AG04449 (cell line): ENCODE measurements at regions not wholly inside any gene's neighbourhood (a gene's known extent, or its start where the extent isn't known, plus 50 kb on each side); places are given as distances from the start of the nearest gene placed in this dataset.

Experiments
- CTCF ChIA-PET: fragments of 350-600 bp; formaldehyde crosslinking; extraction: SDS; loops from one replicate; lab custom pipeline; 2021; ENCODE audit warnings: antibody characterized with exemption; lab: Yijun Ruan, JAX
- POLR2A ChIA-PET: fragments of 400-600, 350-600 bp; formaldehyde crosslinking; extraction: SDS; loops from one replicate; lab custom pipeline; 2020; ENCODE audit warnings: antibody characterized with exemption, inconsistent platforms; lab: Yijun Ruan, JAX
- DNase-seq: peaks from one replicate; pipeline ENCODE4 v3.0.0-alpha.2; 2010; ENCODE audit warnings: low read depth, low spot score
- H3K4me3 ChIP-seq: 2 replicates; pipeline ENCODE4 v1.5.1; 2011; ENCODE audit warnings: low read depth, mild to moderate bottlenecking, control low read depth, low read length
- TF ChIP-seq, protein P1 (sequence below): IDR thresholded peaks from one replicate; pipeline ENCODE4 v1.5.1; 2011; ENCODE audit warnings: mild to moderate bottlenecking, moderate library complexity, low read length, control low read depth, inconsistent platforms; ENCODE audit not compliant: insufficient read depth; ENCODE audit errors: missing control alignments

DNA sequence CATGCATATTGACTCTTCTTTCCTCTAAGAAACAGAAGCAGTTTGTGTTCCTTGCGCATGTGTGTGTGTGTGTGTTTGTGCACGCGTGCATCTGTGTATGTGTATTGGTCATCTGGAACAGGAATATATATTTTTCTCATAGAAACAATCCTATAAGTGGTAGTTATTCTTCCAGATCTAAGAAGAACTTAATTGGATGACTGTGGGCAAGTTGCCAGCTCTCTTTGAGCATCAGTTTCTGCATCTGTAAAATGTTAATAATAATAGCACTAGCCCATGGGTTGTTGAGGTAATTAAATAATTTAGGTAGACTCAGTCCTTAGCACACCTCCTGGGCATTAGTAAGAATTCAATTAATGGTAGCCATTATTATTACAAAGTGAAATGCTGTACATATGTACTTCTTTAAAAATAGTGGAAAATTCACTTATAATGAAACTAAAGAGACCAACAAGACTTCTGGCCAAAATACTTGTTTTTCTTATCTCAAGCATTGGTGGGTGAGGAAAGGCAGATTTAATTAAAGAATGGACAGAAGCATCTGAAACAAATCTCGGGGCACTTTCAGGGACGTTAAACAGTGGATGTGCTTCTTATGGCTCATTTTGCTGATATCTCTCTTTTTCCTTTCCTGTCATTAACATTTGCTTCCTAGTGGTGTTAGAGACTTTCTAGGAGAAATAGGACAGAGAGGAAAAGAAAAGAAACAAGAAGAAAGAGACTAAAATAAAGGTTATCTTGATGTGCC is 124.9 kb upstream of the HABP2 start:
- no peak for DNase-seq
- ChIA-PET POLR2A (interaction anchor here (0.6 kb wide), 1 partner anchor 15 kb away, joined by 3 read pairs; no protein-coding TSS in a partner anchor), CTCF (no interaction called here)
- H3K4me3 ChIP-seq, result no peak overlapping the region
- TF ChIP-seq, protein P1, sequence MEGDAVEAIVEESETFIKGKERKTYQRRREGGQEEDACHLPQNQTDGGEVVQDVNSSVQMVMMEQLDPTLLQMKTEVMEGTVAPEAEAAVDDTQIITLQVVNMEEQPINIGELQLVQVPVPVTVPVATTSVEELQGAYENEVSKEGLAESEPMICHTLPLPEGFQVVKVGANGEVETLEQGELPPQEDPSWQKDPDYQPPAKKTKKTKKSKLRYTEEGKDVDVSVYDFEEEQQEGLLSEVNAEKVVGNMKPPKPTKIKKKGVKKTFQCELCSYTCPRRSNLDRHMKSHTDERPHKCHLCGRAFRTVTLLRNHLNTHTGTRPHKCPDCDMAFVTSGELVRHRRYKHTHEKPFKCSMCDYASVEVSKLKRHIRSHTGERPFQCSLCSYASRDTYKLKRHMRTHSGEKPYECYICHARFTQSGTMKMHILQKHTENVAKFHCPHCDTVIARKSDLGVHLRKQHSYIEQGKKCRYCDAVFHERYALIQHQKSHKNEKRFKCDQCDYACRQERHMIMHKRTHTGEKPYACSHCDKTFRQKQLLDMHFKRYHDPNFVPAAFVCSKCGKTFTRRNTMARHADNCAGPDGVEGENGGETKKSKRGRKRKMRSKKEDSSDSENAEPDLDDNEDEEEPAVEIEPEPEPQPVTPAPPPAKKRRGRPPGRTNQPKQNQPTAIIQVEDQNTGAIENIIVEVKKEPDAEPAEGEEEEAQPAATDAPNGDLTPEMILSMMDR, result no peak

DNA sequence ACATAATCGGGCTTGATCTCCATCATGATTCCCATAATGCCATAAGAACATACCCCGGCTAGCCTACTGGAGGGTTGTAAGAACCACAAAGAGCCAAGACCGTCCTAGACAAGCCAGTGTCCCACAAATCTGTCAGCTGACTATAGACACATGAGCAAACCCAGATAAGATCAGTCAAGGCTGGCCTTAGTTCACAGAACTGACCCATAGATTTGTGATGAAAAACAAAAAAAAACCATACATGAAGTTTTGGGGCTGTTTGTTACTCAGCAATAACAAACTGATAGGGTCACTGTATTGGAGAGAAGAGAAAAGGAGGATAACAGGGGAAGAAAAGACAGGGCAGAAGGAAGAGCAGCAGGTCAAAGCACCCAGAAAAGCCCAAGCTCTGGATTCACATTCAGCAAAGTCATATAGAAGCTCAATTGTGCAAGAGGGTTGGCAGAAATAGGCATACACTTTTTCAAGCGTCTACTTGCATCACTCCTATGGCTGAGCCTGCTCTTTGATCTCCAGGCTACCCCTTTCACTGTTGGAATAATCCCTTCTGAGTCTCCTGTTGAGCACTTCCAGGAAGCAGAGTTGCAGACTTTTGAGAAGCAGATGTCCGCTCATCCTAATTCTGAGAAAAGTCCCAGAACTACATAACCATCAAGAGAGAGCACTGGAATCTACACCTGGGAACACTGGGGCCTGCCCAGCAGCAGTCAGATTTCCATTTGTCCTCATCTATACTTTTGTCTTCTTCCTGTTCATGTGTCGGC is 122.0 kb upstream of the HABP2 start:
- ChIA-PET POLR2A (no interaction called here), CTCF (no interaction called here)
- no peak overlapping the region for H3K4me3 ChIP-seq
- DNase-seq, result no peak
- TF ChIP-seq, protein P1, result no peak

DNA sequence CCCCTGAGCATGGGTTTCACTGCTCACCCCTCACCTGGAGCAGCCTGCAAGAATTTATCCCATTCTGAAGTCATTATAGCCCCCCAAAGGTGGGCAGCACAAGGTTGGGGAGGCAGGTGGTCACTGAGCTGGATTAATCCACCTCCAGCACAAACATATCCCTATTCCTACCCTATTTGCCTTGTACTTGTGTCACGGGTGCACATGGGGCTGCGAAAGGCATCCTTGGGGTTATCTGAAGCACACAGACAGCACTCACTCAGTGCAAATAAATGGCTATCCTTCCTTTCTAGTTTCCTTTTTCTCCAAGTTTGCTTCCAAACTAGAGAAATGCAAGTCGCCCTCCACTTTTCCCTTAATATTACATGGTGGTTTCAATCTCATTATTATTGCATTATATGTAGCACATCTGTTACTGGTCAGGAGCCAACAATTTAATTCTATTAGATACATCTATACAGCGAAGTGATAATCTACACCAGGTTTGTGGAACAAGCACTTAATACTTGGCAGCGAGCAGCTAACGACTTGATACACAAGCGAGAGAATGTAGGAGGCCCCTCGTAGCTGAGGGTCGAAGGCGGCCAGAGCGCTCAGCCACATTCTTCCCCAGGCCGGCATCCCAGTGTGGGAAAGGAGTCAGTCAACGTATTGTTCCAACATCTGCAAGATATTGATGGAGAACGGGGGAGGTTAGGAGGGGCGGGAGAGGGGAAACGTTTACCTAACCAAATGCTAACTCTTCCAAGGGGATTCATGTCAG is 121.3 kb upstream of the HABP2 start:
- DNase-seq, result no peak
- ChIA-PET CTCF (no interaction called here), POLR2A (no interaction called here)
- TF ChIP-seq, protein P1, result no peak
- no peak overlapping the region for H3K4me3 ChIP-seq

DNA sequence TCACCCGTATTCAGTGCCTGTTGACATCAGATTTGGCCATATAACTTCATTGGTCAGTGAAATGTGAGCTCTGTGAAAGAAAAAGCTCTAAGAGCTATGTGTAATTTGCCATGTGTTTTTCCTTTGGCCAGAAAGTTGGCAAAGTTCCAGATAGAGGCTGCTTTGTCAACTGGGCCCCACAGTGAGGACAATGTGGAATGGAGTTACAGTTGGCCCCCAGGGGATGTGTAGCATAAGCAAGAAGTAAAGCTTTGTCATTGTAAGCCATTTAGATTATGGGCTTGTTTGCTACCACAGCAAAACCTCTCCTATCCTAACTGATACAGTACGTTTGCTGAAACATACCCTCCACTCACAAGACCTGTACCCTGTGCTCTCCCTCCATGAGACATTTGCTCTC is 119.1 kb upstream of the HABP2 start:
- CTCF ChIA-PET, result interaction anchor here (1.1 kb wide), 1 partner anchor 49 kb away, joined by 3 read pairs; no protein-coding TSS in a partner anchor
- POLR2A ChIA-PET, result no interaction called here
- no peak for DNase-seq
- H3K4me3 ChIP-seq, result no peak overlapping the region
- TF ChIP-seq, protein P1, result no peak

DNA sequence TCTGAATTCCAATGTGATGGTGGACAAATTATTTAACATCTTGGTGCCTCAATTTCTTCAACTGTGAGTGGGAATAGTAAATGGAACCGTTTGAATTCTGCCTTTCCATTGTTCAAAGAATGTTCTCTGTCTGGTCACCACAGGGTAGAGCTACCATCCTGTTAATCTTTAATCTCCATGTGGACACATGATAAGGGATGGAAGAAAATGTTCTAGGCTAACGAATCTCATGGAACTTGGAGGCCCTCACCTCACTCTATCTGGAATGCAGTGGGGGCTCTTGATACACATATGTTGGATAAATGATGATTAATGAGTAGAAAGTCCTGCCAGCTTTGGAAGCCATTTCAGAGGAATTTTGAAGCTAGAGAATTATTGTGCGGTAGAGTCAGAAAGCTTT is 118.5 kb upstream of the HABP2 start:
- TF ChIP-seq, protein P1, result no peak
- CTCF ChIA-PET, result no interaction called here
- POLR2A ChIA-PET, result no interaction called here
- no peak for DNase-seq
- H3K4me3 ChIP-seq, result no peak overlapping the region
